T-helper 1 cell (primary cell): ENCODE measurements at regions not wholly inside any gene's neighbourhood (a gene's known extent, or its start where the extent isn't known, plus 50 kb on each side); places are given as distances from the start of the nearest gene placed in this dataset.
"Not testable (repeated sequence)": the region's sequence is repeated elsewhere in the genome, so short reads cannot be mapped to it uniquely, and the experiment has no call there.

ENCODE experiments used
- DNase-seq, 5 donors: peaks; one replicate each; pipeline ENCODE4 v3.0.0-alpha.2; 2012 to 2020

DNA sequence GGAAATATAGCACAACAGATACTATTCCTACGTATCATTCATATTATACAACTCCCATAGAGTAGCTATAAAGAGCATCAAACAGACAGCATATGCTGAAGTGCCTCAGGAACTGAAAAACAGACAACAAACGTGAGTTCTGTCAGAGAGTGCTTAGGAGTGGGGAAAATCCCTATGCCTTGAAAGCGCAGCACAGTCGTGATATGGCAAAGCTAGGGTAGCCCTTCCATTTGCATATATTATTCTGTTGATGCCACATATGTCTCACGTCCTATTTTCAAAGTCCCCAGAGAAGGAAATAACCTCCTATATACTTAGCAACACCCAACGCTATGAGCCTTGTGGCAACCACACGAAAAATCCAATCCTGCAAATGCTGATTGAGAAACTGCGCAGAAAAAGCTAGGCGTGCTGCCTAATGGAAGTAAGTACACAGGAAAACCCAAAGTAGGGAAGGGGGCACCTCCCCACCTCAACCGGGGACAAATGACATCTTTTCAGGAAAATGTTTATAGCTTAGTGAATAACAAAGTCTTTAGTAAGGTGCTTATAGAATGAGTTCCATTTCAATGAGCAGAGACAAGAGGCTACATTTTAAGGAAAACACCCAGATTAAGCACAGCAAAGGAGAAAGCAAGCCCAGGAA lies 105.1 kb downstream of the MED10 start:
- no peak for DNase-seq

GRCh38 chr5:6269925-6270324 lies 108.4 kb downstream of the MED10 start:
- DNase-seq, result no peak

DNA sequence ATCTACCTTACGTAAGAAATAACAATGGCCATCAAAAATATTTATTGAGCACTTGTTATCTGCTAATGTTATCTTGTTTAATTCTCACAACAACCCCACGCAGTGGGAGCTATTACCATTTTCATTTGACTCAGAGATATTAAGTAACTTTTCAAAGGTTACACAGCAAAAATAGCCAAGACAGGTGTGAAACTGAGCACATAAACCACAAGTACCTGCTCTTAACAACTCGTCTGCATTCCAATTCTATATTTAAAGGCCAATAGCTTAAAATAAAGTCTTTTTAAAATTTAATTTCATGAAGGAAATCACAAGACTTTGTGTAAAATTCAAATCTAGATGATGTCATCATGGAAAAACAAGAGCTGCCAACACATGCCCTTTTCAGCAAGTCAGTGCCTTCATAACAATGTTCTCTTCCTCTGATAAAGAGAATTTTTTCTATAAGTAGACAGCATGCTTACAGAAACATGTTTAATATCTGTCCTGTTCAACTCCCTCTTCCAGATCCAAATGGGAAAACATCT lies 111.6 kb downstream of the MED10 start:
- no peak for DNase-seq

DNA sequence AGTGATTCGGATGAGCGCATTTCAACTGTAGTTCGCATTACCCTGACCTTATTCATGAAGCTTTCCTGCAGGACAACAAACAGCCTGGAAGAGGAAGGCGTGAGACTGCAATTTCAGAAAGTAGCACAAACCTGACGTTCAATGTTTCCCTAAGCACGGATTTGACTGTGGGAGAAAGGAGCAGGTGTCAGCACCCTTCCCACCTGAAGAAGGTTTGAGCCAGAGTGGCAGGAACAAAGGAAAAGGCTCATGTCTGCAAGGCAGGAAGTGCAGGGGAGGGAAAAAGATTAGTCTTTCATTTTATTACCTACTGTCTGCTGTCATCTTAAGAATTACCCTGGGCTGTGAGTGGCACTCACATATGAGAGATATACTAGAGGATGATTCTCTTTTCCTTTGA lies 114.0 kb downstream of the MED10 start:
- no peak for DNase-seq

GRCh38 chr5:6262651-6263363 lies 115.5 kb downstream of the MED10 start:
- DNase-seq, result peak in 1 of 5 donors; percentile 27

DNA sequence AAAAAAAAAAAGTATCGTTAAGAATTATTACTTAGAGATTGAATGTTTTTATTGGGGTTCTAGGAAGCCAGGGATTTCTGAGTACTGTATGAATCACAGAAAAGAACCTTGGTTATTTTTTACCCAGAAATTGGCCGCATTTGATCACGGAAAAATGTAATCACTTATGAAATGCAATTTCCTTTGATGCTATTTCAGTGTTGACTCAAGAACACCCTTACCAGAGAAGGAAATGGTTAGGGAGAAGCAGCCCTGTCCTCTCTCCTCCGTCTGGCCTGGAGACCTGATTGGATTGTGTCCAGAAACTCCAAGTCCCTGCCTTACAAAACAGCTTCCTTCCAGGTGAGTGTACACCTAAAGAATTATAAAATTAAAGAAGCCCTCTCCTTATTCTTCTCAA lies 116.7 kb downstream of the MED10 start:
- DNase-seq, result peak in 1 of 5 donors; percentile 49

DNA sequence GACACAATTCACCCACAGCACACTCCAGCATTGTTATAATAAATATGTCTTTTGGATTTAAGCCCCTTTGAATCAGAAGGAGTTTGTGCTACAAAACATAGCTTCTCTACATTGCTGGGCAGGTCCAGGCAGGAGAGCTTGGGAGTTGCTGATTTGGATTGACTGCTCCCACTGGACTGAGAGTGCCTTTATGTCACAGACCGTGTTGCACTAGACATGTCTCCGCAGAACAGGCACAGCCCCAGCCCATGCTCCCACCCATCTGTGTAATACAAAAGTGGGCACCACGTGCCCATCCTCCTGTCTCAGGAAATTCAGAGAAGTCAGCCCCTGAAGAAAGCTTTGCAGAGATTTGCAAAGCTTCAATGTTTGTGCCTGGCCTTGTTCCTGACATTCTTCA lies 117.1 kb downstream of the MED10 start:
- no peak for DNase-seq

DNA sequence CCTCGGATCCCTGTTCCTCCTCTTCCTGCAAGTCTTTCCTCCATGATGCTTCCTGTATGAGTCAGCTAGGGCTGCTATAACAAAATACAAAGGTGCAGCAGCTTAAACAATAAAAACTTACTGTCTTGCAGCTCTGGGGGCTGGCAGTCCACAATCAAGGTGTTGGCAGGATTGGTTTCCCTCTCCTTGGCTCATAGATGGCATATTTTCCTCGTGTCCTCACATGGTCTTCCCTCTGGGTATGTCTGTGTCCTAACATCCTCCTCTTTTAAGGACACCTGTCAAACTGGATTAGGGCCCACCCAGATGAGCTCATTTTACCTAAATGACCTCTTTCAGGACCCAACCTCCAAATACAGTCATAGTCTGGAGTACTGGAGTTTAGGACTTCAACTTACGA lies 117.5 kb downstream of the MED10 start:
- no peak for DNase-seq

DNA sequence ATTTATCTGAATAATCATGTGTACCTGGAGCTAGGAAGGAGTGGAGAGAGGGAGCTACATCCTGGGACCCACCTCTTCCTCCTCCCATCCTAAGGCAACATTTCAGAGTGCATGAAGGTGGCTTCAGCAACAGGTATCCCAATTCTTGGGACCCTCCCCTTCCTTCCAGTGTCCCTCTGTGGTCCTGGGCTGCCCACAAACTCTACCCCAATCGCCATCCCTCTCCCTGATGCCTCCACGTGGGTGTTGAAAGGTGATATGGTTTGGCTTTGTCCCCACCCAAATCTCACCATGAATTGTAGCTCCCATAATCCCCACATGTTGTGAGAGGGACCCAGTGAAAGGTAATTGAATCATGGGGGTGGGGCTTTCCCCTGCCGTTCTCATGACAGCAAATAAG lies 121.4 kb downstream of the MED10 start:
- no peak for DNase-seq

DNA sequence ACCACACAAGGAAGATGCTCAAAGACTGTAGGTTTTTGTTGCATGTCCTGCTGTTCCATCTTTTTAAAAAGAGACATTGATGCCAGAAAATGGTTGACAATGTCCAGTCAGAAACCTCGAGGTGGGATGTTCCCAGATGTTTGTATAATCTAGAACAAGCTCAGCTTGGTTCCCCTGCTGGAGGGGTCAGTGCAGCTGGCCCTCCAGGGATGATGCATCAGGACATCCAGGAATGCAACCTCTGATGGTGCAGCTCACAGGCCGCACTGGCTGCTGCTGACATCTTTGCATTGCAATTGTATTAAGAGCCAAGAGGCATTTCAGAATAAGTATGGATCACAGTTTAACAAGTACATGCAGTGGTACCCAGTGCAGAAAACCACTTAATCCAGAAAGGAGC lies 122.4 kb downstream of the MED10 start:
- DNase-seq, result no peak

DNA sequence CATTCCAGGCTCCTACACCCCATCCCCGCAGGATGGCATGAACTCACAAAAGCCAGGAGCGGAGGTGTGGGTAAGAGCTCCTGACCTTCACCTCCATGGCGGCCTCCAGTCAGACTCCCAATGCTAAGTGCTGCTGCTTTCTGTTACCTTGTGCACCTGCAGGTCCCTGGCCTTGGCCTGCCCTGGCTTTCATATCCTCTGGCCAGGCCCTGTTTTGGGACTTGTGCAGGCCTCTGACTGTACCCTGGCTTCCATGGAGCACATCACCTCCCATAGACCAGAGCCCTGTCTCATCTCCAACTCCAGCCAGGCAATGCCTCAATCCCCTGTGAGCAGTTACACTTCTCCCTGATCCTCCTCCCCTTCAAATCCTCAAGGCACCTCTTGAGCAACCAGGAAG lies 124.5 kb downstream of the MED10 start:
- DNase-seq, result no peak

DNA sequence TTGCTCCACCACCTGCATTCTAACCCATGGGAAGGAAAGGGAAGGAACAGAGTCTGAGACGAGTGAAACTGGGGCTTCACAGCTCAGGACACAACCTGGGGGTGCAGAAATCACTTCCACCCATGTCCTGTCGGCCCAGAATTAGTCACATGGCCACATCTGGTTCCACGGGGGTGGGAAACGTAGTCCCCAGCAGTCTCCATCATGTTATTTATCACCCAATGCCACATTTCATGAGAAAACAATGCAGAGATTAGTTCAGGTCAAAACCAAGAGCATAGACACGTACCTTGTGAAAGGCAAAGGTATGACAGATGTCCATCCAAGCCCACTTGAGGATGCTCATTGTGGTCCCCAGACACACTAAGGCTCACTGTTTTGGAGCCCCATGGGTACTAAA lies 125.1 kb downstream of the MED10 start:
- DNase-seq, result no peak

DNA sequence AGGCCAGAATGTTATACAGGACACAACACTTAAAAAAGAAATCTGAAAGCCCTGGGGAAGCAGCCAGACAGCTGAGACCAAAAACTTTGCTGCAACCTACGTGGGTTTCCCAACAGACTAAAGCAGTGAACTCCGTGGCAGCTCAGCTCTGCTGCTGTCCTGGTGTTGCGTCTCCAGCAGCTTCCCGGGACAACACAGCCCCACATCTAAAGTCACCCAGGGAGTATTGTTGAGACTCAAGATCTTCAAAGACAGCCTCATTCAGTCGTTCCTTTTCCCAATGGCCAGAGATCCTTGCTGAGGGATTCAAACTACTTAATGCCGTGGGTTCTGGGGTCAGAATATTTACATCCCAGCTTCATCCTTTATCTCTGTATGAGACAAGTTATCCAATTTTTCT lies 125.8 kb downstream of the MED10 start:
- DNase-seq, result no peak

GRCh38 chr5:6251565-6252102 lies 126.7 kb downstream of the MED10 start:
- no peak for DNase-seq

GRCh38 chr5:6250121-6250520 lies 128.2 kb downstream of the MED10 start:
- no peak for DNase-seq

DNA sequence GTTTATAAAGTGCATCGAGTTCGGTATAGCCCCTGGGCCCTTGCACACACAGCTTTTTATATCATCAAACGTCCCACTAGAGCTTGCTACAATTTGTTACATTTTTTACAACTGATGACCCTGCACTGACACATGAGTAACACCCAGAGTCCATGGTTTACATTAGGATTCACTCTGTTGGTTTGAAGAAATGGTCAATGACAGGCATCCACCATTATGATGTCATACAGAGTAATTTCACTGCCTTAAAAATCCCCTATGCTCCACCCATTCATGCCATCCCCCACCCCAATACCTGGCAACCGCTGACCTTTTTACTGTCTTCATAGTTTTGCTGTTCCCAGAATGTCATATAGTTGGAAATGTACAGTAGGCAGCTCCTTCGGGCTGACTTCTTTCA lies 130.2 kb downstream of the MED10 start:
- no peak for DNase-seq

DNA sequence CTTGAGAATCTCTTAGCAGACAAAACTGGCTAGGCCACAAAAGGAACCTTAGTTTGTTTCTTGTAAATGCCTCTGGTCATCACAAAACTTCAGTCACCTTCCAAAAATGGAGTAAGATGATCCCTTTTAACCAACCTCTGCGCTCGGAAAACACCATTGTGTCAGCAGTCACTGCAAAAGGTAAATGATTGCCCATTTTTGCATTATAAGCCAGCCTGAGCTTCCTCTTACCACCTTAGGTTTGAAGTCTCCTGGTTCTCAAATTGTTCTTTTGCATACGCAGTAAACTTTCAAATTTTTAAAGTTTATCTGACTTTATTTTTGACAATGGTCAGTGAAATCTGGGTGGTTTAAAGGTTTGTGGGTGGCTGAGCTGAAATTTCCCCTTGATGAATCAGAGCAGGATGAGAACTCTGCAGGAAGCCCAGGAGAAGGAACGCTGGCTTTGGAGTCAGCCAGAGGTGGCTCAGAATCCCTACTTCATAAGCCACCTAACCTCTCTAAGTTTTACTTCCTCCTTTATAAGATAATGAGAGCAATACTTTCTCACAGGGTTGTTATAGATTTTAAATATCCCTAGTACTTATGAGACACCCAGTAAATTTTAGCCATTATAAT lies 131.4 kb downstream of the MED10 start:
- no peak for DNase-seq

- DNase-seq, result no peak
These were observed 134.0 kb downstream of the MED10 start for GRCh38 chr5:6244339-6244714.

DNA sequence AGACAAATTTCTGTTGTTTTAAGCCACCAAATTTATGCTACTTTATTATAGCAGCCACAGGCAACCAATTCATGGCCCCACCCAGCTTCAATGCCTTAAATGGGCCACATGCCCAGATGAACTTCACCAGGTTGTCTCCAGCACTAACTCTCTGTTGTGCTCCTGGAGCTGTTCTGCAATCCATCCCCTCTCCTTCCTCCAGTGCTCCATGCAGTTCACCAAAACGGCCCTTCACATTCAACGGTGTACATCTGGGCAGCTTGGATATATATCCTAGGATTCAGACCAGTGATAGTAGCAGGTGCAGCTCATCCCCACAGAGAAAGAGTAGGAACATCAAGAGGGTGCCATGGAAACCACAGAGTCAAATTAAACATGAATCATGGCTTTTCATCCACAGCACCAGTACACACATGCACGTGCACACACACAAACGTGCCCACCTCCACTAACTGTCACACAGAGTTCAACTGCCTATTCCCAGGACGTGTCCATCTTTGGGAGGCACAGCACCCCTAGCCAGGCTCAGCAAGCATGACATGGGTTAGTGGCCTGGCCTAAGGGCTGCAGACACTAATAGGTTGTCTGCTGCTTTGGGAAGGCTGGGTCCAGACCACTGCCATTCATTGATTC lies 134.5 kb downstream of the MED10 start:
- DNase-seq, result no peak

DNA sequence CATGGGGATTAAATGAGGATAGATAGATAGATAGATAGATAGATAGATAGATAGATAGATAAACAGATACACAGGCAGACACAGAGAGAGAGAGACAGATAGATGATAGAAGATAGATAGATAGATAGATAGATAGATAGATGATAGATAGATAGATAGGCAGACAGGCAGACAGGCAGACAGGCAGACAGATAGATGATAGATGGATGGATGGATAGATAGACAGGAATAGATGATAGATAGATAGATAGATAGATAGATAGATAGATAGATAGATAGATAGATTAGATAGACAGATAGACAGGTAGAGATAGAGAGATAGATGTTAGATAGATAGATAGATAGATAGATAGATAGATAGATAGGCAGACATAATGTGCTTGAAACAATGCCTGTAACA lies 137.3 kb downstream of the MED10 start:
- DNase-seq, result not testable (repeated sequence)

DNA sequence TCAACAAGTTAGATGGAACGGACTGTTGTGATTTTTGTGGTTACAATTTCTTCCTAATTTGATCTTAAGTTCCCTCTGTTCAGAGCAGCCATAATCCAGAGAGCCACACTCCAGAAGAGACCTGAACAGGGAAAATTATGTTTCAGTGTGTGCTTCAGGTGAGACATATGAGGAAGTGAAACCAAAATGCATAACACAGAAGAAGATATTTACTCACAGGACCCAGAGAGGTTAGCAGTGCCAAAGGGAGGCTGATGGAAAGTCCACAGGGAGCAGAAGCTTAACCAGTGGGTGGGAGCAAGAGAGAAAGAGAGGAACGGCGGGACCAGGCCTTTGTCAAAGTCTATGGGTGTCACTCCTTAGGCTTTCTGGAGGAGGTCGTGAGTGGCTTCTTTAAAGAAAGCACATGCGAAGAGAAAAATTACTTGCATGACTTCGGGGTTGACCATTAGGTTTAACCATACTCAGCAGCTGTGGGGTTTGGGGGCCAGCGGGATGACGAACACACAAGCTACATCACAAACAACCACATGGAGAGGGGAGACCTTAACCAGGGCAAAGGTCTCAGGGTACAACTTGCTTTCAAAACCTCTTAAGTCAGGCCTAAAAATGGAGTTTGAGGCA lies 141.4 kb downstream of the MED10 start:
- DNase-seq, result no peak

DNA sequence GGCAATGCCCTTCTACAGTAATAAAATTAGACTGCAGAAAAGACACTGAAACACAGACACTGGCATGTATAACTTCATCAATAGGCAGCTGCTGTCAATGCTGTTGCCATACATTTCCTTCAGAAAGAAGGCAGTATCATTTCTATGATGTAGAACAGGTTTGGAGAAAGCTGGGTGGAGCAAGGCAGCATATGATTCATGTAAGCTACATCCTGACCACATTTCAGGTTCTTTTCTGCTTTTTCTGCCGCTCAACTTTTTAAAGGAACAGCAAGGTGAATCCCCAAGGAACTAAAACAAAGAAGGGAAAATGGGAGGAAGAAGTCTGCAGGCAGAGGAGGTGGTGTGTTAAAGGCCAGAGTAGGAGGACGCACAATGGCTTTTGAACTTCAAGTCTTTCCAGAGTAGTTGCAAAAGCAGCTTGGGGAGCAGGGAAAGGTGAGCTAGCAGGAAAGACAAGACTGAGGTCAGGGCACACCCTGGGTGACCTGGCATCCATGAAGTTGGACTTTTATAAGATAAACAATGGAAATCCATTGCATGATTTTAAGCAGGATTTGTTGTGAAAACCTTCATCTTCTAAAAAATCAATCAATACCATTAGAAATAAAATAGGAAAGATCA lies 142.1 kb downstream of the MED10 start:
- no peak for DNase-seq
